ENCODE measurements at regions not wholly inside any gene's neighbourhood (a gene's known extent, or its start where the extent isn't known, plus 50 kb on each side); places are given as distances from the start of the nearest gene placed in this dataset.

GRCh38 chr11:33412241-33412640 is 155.1 kb downstream of the HIPK3 start:
- TF ChIP-seq CTCF (conservative IDR thresholded peaks at IDR 0.05 in 1 of 2, IDR thresholded peaks at IDR 0.05 in 1 of 2; ENCODE audit: extremely low read depth in 1 of 2, insufficient read depth in 1 of 2, low read depth in 1 of 2, low read length in 2 of 2) (no peak), EZH2 (IDR thresholded peaks at IDR 0.05; ENCODE audit: borderline replicate concordance, low read length) (no peak)

All from mammary epithelial cell (primary cell).